ENCODE measurements at regions not wholly inside any gene's neighbourhood (a gene's known extent, or its start where the extent isn't known, plus 50 kb on each side); places are given as distances from the start of the nearest gene placed in this dataset.
"Not testable (repeated sequence)": the region's sequence is repeated elsewhere in the genome, so short reads cannot be mapped to it uniquely, and the experiment has no call there.

DNA sequence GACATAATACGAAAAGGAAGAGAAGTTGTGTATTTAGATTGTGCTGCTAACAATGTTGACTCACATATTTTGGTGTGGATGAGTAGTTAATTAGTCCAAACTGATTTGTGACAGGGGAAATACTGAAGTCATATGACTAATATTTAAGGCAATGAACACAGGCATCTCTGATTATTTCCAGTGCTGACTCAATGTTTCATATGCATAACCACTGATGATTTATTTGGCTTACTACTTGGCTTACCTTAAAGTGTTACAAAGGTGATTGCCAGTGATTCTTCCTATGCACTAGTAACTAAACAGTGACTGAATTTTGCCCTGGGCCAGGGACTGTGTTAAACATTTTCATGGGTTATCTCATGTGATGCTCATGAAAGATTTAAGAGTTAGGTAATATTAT is 722.6 kb downstream of the METTL4 start:
- Mint-ChIP-seq H3K9me3 (peaks cover 3% of the 10 kb centered on the region), H3K4me3 (no peak overlapping the region), H3K4me1 (no peaks in the 10 kb centered on the region), H3K36me3 (ENCODE audit: low read depth) (no peaks in the 10 kb centered on the region), H3K27me3 (ENCODE audit: insufficient read depth) (no peaks in the 10 kb centered on the region), H3K27ac (no peak overlapping the region)
- no peaks in the 10 kb centered on the region for H3K4me1 ChIP-seq (ENCODE audit: control insufficient read depth, insufficient read depth, low read length)
- DNase-seq: no peak
- no peak overlapping the region for H3K9ac ChIP-seq (ENCODE audit: extremely low read depth, low read length, poor library complexity, severe bottlenecking)
- no peak overlapping the region for H3K4me3 ChIP-seq (ENCODE audit: low read length)
- 95 to 100% methylated on average over 1 of the region's 1 CpG for WGBS, 2 experiments (ENCODE audit: insufficient coverage in 1 of 2, insufficient read length in 1 of 2)
- TF ChIP-seq, protein P1, sequence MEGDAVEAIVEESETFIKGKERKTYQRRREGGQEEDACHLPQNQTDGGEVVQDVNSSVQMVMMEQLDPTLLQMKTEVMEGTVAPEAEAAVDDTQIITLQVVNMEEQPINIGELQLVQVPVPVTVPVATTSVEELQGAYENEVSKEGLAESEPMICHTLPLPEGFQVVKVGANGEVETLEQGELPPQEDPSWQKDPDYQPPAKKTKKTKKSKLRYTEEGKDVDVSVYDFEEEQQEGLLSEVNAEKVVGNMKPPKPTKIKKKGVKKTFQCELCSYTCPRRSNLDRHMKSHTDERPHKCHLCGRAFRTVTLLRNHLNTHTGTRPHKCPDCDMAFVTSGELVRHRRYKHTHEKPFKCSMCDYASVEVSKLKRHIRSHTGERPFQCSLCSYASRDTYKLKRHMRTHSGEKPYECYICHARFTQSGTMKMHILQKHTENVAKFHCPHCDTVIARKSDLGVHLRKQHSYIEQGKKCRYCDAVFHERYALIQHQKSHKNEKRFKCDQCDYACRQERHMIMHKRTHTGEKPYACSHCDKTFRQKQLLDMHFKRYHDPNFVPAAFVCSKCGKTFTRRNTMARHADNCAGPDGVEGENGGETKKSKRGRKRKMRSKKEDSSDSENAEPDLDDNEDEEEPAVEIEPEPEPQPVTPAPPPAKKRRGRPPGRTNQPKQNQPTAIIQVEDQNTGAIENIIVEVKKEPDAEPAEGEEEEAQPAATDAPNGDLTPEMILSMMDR (conservative IDR thresholded peaks at IDR 0.05): no peak
- no peaks in the 10 kb centered on the region for H3K36me3 ChIP-seq (ENCODE audit: control insufficient read depth, insufficient read depth, low read length)
- no peak overlapping the region for H3K27ac ChIP-seq (ENCODE audit: low read depth, low read length)
- no peaks in the 10 kb centered on the region for H3K9me3 ChIP-seq (ENCODE audit: control insufficient read depth, low read length)
- H3K27me3 ChIP-seq (ENCODE audit: control insufficient read depth, insufficient read depth, low read length, poor library complexity, severe bottlenecking): no peaks in the 10 kb centered on the region

DNA sequence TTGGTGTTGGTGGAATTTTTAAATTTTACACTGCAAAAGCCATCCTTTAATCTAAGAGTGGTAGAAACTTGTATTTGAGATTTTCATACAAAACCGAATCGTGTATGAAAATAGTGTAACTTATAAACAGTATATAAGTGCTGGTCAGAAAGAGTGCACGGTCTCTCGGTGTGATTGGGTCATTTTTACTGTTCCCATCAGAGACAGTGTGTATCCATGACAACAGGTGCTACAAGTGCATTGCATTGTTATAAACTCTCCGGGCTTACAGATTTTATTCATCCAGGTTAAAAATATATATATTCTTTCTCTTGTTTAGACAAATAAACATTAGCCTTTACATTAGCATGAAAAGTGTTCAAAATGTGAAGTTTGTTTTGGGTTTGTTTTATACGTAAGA is 721.9 kb downstream of the METTL4 start:
- DNase-seq: no peak
- no peak overlapping the region for H3K4me3 Mint-ChIP-seq
- TF ChIP-seq, protein P1 (conservative IDR thresholded peaks at IDR 0.05): no peak
- Histone ChIP-seq H3K9me3 (ENCODE audit: control insufficient read depth, low read length) (no peaks in the 10 kb centered on the region), H3K4me1 (ENCODE audit: control insufficient read depth, insufficient read depth, low read length) (no peaks in the 10 kb centered on the region), H3K9ac (ENCODE audit: extremely low read depth, low read length, poor library complexity, severe bottlenecking) (no peak overlapping the region), H3K27ac (ENCODE audit: low read depth, low read length) (no peak overlapping the region), H3K4me3 (ENCODE audit: low read length) (no peak overlapping the region), H3K36me3 (ENCODE audit: control insufficient read depth, insufficient read depth, low read length) (no peaks in the 10 kb centered on the region), H3K27me3 (ENCODE audit: control insufficient read depth, insufficient read depth, low read length, poor library complexity, severe bottlenecking) (no peaks in the 10 kb centered on the region)
- H3K9me3 Mint-ChIP-seq: peaks cover under 1% of the 10 kb centered on the region
- no peaks in the 10 kb centered on the region for H3K36me3 Mint-ChIP-seq (ENCODE audit: low read depth)
- H3K27ac Mint-ChIP-seq: no peak overlapping the region
- no peaks in the 10 kb centered on the region for H3K27me3 Mint-ChIP-seq (ENCODE audit: insufficient read depth)
- WGBS, 2 experiments (ENCODE audit: insufficient coverage in 1 of 2, insufficient read length in 1 of 2): 90 to 94% methylated on average over 4 to 5 of the region's 6 CpGs
- no peaks in the 10 kb centered on the region for H3K4me1 Mint-ChIP-seq

DNA sequence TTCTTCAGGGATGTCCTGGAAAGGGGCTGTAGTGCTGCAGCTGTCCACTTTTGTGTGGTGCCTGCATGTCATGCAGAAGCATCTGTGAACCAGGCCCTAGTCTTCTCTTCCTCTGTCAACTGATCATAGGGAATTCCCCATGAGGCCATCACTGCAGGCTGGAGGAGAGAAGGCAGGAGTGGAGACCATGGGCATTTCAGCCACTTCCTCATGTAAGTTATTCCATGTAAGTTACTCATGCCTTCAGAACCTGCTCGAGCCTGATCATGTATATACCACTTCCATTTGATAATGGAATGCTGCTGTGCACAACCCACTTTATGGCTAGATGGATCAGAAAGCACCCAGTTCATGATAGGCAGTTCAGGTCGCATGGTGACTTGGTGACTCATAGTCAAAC is 714.0 kb downstream of the METTL4 start:
- H3K36me3 Mint-ChIP-seq (ENCODE audit: low read depth); H3K4me1 Mint-ChIP-seq; H3K4me3 ChIP-seq (ENCODE audit: low read length); H3K36me3 ChIP-seq (ENCODE audit: control insufficient read depth, insufficient read depth, low read length); DNase-seq; H3K27ac ChIP-seq (ENCODE audit: low read depth, low read length); H3K4me3 Mint-ChIP-seq; H3K27me3 ChIP-seq (ENCODE audit: control insufficient read depth, insufficient read depth, low read length, poor library complexity, severe bottlenecking); H3K4me1 ChIP-seq (ENCODE audit: control insufficient read depth, insufficient read depth, low read length); H3K27ac Mint-ChIP-seq; H3K9ac ChIP-seq (ENCODE audit: extremely low read depth, low read length, poor library complexity, severe bottlenecking); H3K9me3 ChIP-seq (ENCODE audit: control insufficient read depth, low read length); H3K9me3 Mint-ChIP-seq; H3K27me3 Mint-ChIP-seq (ENCODE audit: insufficient read depth): not testable (repeated sequence)
- 80 to 92% methylated on average over 2 of the region's 2 CpGs for WGBS, 2 experiments (ENCODE audit: insufficient coverage in 1 of 2, insufficient read length in 1 of 2)

DNA sequence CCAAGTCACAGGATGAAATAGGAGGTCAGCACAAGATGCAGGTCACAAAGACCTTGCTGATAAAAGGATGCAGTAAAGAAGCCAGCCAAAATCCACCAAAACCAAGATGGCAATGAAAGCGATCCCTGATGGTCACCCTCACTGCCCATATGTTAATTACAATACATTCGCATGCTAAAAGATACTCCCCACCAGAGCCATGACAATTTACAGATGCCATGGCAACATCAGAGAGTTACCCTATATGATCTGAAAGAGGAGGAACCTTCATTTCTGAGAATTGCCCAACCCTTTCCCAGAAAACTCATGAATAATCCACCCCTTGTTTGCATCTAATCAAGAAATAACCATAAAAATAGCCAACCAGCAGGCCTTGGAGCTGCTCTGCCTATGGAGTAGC is 709.8 kb downstream of the METTL4 start:
- no peak overlapping the region for H3K27ac ChIP-seq (ENCODE audit: low read depth, low read length)
- H3K4me3 ChIP-seq (ENCODE audit: low read length): no peak overlapping the region
- Mint-ChIP-seq H3K4me3 (no peak overlapping the region), H3K27me3 (ENCODE audit: insufficient read depth) (no peaks in the 10 kb centered on the region), H3K4me1 (no peaks in the 10 kb centered on the region), H3K9me3 (peaks cover 15% of the 10 kb centered on the region), H3K27ac (no peak overlapping the region), H3K36me3 (ENCODE audit: low read depth) (no peaks in the 10 kb centered on the region)
- no peaks in the 10 kb centered on the region for H3K4me1 ChIP-seq (ENCODE audit: control insufficient read depth, insufficient read depth, low read length)
- TF ChIP-seq, protein P1 (conservative IDR thresholded peaks at IDR 0.05): no peak
- no peaks in the 10 kb centered on the region for H3K27me3 ChIP-seq (ENCODE audit: control insufficient read depth, insufficient read depth, low read length, poor library complexity, severe bottlenecking)
- H3K36me3 ChIP-seq (ENCODE audit: control insufficient read depth, insufficient read depth, low read length): no peaks in the 10 kb centered on the region
- peaks cover 16% of the 10 kb centered on the region for H3K9me3 ChIP-seq (ENCODE audit: control insufficient read depth, low read length)
- WGBS, 2 experiments (ENCODE audit: insufficient coverage in 1 of 2, insufficient read length in 1 of 2): 100% methylated on average over 2 of the region's 2 CpGs; no CpG with 5 or more reads in 1 of the 2 experiments
- DNase-seq: no peak
- no peak overlapping the region for H3K9ac ChIP-seq (ENCODE audit: extremely low read depth, low read length, poor library complexity, severe bottlenecking)
